ENCODE measurements at regions not wholly inside any gene's neighbourhood (a gene's known extent, or its start where the extent isn't known, plus 50 kb on each side); places are given as distances from the start of the nearest gene placed in this dataset.

DNA sequence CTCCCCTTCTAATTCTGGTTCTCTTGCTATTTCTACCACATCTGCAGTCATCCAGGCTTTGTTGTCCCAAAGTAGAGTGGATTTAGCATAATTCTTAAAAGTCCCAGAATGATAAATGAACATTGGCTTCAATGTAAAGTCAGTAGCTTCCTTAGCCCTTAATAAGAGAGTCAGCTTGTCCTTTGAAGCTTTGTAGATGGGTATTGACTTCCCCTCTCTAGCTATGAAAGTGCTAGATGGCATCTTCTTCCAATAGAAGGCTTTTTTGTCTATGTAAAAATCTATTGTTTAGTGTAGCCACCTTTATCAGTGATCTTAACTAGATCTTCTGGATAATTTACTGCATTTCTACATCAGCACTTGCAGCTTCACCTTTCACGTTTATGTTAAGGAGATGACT, 181.4 kb upstream of the B3GALT2 start:
- H4K20me1 ChIP-seq (replicated peaks; ENCODE audit: control insufficient read depth, extremely low read depth, insufficient read depth, low read length) = no peaks in the 10 kb centered on the region
- no TSS peak for BruUV-seq (replicated peaks)
- H3K4me3 ChIP-seq (replicated peaks in 1 of 3; ENCODE audit: insufficient read depth in 1 of 3, low read depth in 1 of 3, low read length in 3 of 3) = no peak overlapping the region
- peak overlapping the region; percentile 25 for H2AFZ ChIP-seq (ENCODE audit: low read depth, low read length)
- no peaks in the 10 kb centered on the region for H3K36me3 ChIP-seq (ENCODE audit: control insufficient read depth in 2 of 2, extremely low read depth in 1 of 2, insufficient read depth in 2 of 2, low read length in 2 of 2)
- dilution Hi-C loops (cut with MboI; ENCODE audit: extremely low pct_ligation_motif_present, low sequenced_read_pairs) = no loop called here
- ChIA-PET POLR2A (no interaction called here), CTCF (interaction anchor here (1.2 kb wide), 1 partner anchor 9 kb away, joined by 4 read pairs; no protein-coding TSS in a partner anchor)
- H3K27ac ChIP-seq (ENCODE audit: insufficient read depth, low read depth, low read length) = no peak overlapping the region
- intact Hi-C loops (cut with micrococcal nuclease) = no loop called here
- no peak overlapping the region for H3K4me2 ChIP-seq (ENCODE audit: insufficient read depth, low read length)
- H3K9ac ChIP-seq (replicated peaks; ENCODE audit: extremely low read depth, insufficient read depth, low read length) = no peak overlapping the region
- FAIRE-seq (no peak), DNase-seq (ENCODE audit: low read depth, low spot score) (no peak)
- no peaks in the 10 kb centered on the region for H3K9me3 ChIP-seq (replicated peaks; ENCODE audit: control insufficient read depth, insufficient read depth, low read length)
- H3K9me1 ChIP-seq (replicated peaks; ENCODE audit: control insufficient read depth, extremely low read depth, insufficient read depth, low read length) = no peaks in the 10 kb centered on the region
- H3K79me2 ChIP-seq (ENCODE audit: control insufficient read depth, insufficient read depth, low read length) = no peaks in the 10 kb centered on the region
- no peaks in the 10 kb centered on the region for H3K4me1 ChIP-seq (ENCODE audit: control insufficient read depth, extremely low read depth, insufficient read depth, low read length)
- TF ChIP-seq JUN (IDR thresholded peaks at IDR 0.05; ENCODE audit: borderline replicate concordance, insufficient read depth, insufficient read length, low read depth) (no peak), EZH2 (IDR thresholded peaks at IDR 0.05; ENCODE audit: borderline replicate concordance, low read depth, low read length, severe bottlenecking) (no peak), CTCF (IDR thresholded peaks at IDR 0.05; ENCODE audit: extremely low read depth in 1 of 2, insufficient read depth in 1 of 2, low read depth in 1 of 2, low read length in 2 of 2) (no peak), FOS (IDR thresholded peaks at IDR 0.05; ENCODE audit: borderline replicate concordance, insufficient read depth, low read length) (no peak), POLR2AphosphoS5 (IDR thresholded peaks at IDR 0.05; ENCODE audit: insufficient read depth, low read depth, low read length) (no peak), MYC (IDR thresholded peaks at IDR 0.05; ENCODE audit: low read depth, low read length) (no peak), POLR2A (IDR thresholded peaks at IDR 0.05; ENCODE audit: low read depth, low read length) (no peak), GATA2 (IDR thresholded peaks at IDR 0.05; ENCODE audit: insufficient read depth, insufficient read length, low read depth, low read length) (no peak)
- TF ChIP-seq, protein P1, sequence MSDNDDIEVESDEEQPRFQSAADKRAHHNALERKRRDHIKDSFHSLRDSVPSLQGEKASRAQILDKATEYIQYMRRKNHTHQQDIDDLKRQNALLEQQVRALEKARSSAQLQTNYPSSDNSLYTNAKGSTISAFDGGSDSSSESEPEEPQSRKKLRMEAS (IDR thresholded peaks at IDR 0.05; ENCODE audit: insufficient read depth, insufficient read length) = no peak
- no peaks in the 10 kb centered on the region for H3K27me3 ChIP-seq (ENCODE audit: control insufficient read depth in 2 of 2, insufficient read depth in 2 of 2, low read length in 2 of 2)
